PC-9 (cell line): ENCODE measurements at regions not wholly inside any gene's neighbourhood (a gene's known extent, or its start where the extent isn't known, plus 50 kb on each side); places are given as distances from the start of the nearest gene placed in this dataset.

Source experiments
- BruUV-seq: library from RNA; stranded (reverse); fragments of 400-500 nt; replicated peaks from 2 replicates; lab custom pipeline; 2021; lab: Mats Ljungman, UMichigan
- CTCF ChIA-PET: fragments of 300-600 bp; sonication (Branson Sonifier 250); formaldehyde crosslinking; loops from one replicate; lab custom pipeline; 2022; ENCODE audit warnings: antibody characterized with exemption; lab: Charles Lee
- POLR2A ChIA-PET: fragments of 300-600 bp; sonication (Branson Sonifier 250); formaldehyde crosslinking; loops from one replicate; lab custom pipeline; 2022; ENCODE audit warnings: antibody characterized with exemption; ENCODE audit not compliant: unreplicated experiment; lab: Charles Lee
- DNase-seq, 2 experiments: peaks; one replicate each; pipeline versions ENCODE4 v3.0.0 to v3.0.0-alpha.2; 2015 to 2022; ENCODE audit warnings: mixed read lengths in 1 of 2
- H2AFZ ChIP-seq: fragments of 200-600 bp; sonication (generic); 2 replicates; pipeline ENCODE4 v1.8.1; 2017; ENCODE audit warnings: antibody characterized with exemption
- H3F3A ChIP-seq: fragments of 200-600 bp; sonication (generic); 2 replicates; pipeline ENCODE4 v1.8.1; 2017; ENCODE audit warnings: antibody characterized with exemption, mild to moderate bottlenecking, low read depth; ENCODE audit not compliant: insufficient read depth
- H3K27ac ChIP-seq: fragments of 200-600 bp; sonication (generic); 2 replicates; pipeline ENCODE4 v1.6.1; 2016; ENCODE audit warnings: mixed run types
- H3K27me3 ChIP-seq: fragments of 200-600 bp; sonication (generic); 2 replicates; pipeline ENCODE4 v1.6.1; 2016; ENCODE audit warnings: low read depth, mixed run types; ENCODE audit not compliant: insufficient read depth
- H3K36me3 ChIP-seq: fragments of 200-600 bp; sonication (generic); 2 replicates; pipeline ENCODE4 v1.6.1; 2016; ENCODE audit warnings: low read depth, mixed run types
- H3K4me1 ChIP-seq: fragments of 200-600 bp; sonication (generic); replicated peaks from 2 replicates; pipeline ENCODE4 v1.6.1; 2016; ENCODE audit warnings: mixed run types; ENCODE audit not compliant: insufficient read depth
- H3K4me2 ChIP-seq: fragments of 200-600 bp; sonication (generic); 2 replicates; pipeline ENCODE4 v1.6.1; 2017; ENCODE audit warnings: mixed run types
- H3K4me3 ChIP-seq: fragments of 200-600 bp; sonication (generic); 2 replicates; pipeline ENCODE4 v1.6.1; 2016; ENCODE audit warnings: mixed run types
- H3K79me2 ChIP-seq: fragments of 200-600 bp; sonication (generic); 2 replicates; pipeline ENCODE4 v1.6.1; 2017; ENCODE audit warnings: low read depth, mixed run types
- H3K9me2 ChIP-seq: fragments of 200-600 bp; sonication (generic); 2 replicates; pipeline ENCODE4 v1.8.1; 2017; ENCODE audit warnings: mild to moderate bottlenecking; ENCODE audit not compliant: insufficient read depth
- H3K9me3 ChIP-seq: fragments of 200-600 bp; sonication (generic); 2 replicates; pipeline ENCODE4 v1.8.1; 2016; ENCODE audit warnings: low read depth; ENCODE audit not compliant: insufficient read depth
- H4K20me1 ChIP-seq: fragments of 200-600 bp; sonication (generic); 2 replicates; pipeline ENCODE4 v1.8.1; 2017; ENCODE audit not compliant: insufficient read depth
- EZH2 ChIP-seq: fragments of 200-600 bp; sonication (generic); IDR thresholded peaks from 2 replicates; pipeline ENCODE4 v1.8.0; 2017; ENCODE audit warnings: antibody characterized with exemption, low read depth
- intact Hi-C: fragments of 100-400 bp; cut with micrococcal nuclease; formaldehyde crosslinking; loops from one replicate; pipeline ENCODE4 v1.10.0; 2022; ENCODE audit not compliant: unreplicated experiment
- TF ChIP-seq, protein P1 (sequence below): fragments of 200-600 bp; sonication (generic); conservative IDR thresholded peaks from 2 replicates; pipeline ENCODE4 v1.6.1; 2017; ENCODE audit warnings: mixed run types, antibody characterized with exemption, mild to moderate bottlenecking, moderate library complexity

DNA sequence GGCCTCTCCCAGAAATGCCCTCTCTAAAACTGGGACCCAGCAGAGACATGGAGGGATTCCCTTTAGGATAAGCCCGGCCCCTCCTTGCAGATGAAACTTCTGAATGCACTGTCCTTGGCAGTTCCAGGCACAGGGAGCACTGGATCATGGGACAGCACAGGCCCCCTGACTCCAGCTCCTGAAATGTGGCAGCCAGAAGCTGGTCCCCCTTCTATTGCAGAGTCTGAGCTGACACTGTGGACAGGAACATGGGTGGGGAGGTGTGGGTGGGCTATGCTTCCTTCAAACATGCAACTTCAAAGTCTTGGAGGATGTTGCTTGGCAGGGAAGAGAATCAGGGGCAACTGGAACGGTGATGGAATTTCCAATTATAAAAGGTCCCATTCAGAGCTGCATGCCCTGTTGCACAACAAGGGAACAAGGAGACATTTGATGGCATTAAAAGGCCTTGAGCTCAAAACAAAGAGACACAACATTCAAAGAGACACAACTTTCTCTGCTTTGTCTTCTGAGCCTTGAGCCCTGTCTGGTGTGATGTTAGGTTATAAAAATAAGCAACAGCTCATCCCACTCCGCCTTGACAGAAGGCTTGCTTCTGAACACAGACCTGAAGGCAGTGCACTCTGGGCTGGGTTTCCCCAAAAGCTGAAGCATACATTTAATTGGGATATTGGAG lies 239.0 kb downstream of the OSR1 start:
- Histone ChIP-seq H3K36me3 (no peaks in the 10 kb centered on the region), H3K4me1 (peaks cover 29% of the 10 kb centered on the region), H3K9me3 (no peaks in the 10 kb centered on the region), H3K79me2 (no peaks in the 10 kb centered on the region), H3K27ac (no peak overlapping the region), H4K20me1 (no peaks in the 10 kb centered on the region), H2AFZ (no peak overlapping the region), H3K4me2 (no peak overlapping the region), H3K9me2 (no peaks in the 10 kb centered on the region), H3F3A (no peaks in the 10 kb centered on the region; the same call in 1 of the 2 replicates), H3K27me3 (no peaks in the 10 kb centered on the region), H3K4me3 (no peak overlapping the region)
- BruUV-seq, result no TSS peak
- TF ChIP-seq EZH2, result no peak
- TF ChIP-seq, protein P1, sequence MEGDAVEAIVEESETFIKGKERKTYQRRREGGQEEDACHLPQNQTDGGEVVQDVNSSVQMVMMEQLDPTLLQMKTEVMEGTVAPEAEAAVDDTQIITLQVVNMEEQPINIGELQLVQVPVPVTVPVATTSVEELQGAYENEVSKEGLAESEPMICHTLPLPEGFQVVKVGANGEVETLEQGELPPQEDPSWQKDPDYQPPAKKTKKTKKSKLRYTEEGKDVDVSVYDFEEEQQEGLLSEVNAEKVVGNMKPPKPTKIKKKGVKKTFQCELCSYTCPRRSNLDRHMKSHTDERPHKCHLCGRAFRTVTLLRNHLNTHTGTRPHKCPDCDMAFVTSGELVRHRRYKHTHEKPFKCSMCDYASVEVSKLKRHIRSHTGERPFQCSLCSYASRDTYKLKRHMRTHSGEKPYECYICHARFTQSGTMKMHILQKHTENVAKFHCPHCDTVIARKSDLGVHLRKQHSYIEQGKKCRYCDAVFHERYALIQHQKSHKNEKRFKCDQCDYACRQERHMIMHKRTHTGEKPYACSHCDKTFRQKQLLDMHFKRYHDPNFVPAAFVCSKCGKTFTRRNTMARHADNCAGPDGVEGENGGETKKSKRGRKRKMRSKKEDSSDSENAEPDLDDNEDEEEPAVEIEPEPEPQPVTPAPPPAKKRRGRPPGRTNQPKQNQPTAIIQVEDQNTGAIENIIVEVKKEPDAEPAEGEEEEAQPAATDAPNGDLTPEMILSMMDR, result no peak
- intact Hi-C loops, result loop anchor here (5.0 kb wide), 4 partner anchors 47 to 292 kb away; no protein-coding TSS in a partner anchor
- CTCF ChIA-PET, result no interaction called here
- DNase-seq, result no peak
- POLR2A ChIA-PET, result interaction anchor here (0.5 kb wide), 1 partner anchor 246 kb away, joined by 7 read pairs; no protein-coding TSS in a partner anchor

DNA sequence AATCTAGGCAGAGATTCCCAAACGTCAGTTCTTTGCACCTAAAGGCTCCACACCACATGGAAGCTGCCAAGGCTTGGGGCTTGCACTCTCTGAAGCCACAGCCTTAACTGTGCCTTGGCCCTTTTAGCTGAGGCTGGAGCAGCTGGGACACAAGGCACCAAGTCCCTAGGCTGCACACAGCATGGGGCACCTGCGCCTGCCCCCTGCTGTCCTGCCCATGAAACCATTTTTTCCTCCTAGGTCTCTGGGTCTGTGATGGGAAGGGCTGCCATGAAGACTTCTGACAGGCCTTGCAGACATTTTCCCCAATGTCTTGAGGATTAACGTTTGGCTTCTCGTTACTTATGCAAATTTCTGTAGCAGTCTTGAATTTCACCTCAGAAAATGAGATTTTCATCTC lies 241.5 kb downstream of the OSR1 start:
- Histone ChIP-seq H3K4me2 (no peak overlapping the region), H3K4me1 (peaks cover 18% of the 10 kb centered on the region), H3K36me3 (no peaks in the 10 kb centered on the region), H3K4me3 (no peak overlapping the region), H3K9me2 (no peaks in the 10 kb centered on the region), H3F3A (no peaks in the 10 kb centered on the region; the same call in 1 of the 2 replicates), H3K27ac (no peak overlapping the region), H4K20me1 (no peaks in the 10 kb centered on the region), H3K27me3 (no peaks in the 10 kb centered on the region), H2AFZ (no peak overlapping the region), H3K9me3 (no peaks in the 10 kb centered on the region), H3K79me2 (no peaks in the 10 kb centered on the region)
- no peak for TF ChIP-seq EZH2
- TF ChIP-seq, protein P1, result no peak
- ChIA-PET CTCF (no interaction called here), POLR2A (no interaction called here)
- DNase-seq, result no peak
- intact Hi-C loops, result no loop called here
- no TSS peak for BruUV-seq

DNA sequence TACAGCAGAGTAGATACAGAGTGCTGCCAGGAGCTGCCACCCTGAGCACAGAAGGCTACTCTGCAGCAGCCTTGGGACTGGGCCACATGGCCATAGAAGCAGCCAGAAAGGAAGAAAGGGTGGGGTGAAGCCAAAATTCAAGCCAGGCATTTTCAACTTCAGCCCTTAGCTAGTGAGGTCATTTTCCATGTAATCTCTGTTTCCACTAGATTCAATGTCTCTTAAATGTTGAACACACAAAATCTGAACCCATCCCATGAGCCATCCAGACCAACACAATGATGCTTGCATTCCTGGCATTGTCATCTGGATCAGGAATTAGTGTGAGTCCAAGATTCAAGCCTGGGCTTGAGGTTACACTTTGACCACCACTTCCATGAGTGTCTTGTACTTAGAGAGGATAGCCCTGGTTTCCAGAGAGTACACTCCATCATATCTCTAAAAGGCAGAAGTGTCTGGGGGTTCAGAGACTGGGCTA lies 243.6 kb downstream of the OSR1 start:
- intact Hi-C loops, result no loop called here
- no TSS peak for BruUV-seq
- H3K27me3 ChIP-seq, result no peaks in the 10 kb centered on the region

More for the DNA sequence above, 243.6 kb downstream of the OSR1 start:
- Histone ChIP-seq H4K20me1 (no peaks in the 10 kb centered on the region), H3K27ac (no peak overlapping the region), H3K9me3 (no peaks in the 10 kb centered on the region), H3K4me1 (no peaks in the 10 kb centered on the region), H3K79me2 (no peaks in the 10 kb centered on the region), H3K4me2 (no peak overlapping the region), H3K9me2 (no peaks in the 10 kb centered on the region; the same call in 1 of the 2 replicates), H2AFZ (no peak overlapping the region), H3K4me3 (no peak overlapping the region), H3F3A (no peaks in the 10 kb centered on the region), H3K36me3 (no peaks in the 10 kb centered on the region)
- no peak for TF ChIP-seq EZH2
- TF ChIP-seq, protein P1, result no peak
- ChIA-PET POLR2A (no interaction called here), CTCF (no interaction called here)
- DNase-seq, result no peak
